ENCODE measurements at regions not wholly inside any gene's neighbourhood (a gene's known extent, or its start where the extent isn't known, plus 50 kb on each side); places are given as distances from the start of the nearest gene placed in this dataset.

DNA sequence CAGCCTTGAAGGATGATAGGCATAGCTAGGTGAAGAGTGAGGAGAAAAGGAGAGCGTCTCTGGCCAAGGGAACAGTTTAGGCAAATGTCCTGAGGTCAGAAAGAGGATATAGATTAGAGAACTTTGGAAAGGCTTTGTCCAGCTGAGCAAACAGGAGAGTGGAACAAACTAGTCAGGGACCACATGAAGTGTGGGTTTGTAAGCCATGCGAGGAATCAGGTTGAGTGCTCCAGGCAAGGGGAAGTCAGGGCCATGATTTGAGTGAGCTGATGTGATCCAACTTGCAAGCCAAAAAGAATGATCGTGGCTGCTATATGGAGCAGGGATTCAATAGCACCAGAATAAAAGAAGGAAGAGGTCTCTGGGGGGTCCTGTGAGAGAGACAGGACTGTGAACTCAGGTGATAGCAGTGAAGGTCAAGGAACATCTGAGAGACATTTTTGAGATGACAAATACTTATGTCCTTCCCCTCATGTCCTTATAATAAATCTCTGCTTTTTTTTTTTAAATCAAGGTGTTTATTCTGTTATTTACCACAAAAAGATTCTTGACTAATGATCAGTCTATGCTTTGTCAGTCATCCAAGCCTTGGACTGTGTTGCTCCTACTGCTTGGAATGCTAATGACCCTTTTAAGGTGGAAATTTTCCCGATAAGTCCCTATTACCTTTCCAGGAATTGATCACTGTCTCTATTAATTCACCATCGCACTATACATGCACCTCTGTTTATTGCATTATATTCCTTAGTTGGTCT is 472.6 kb downstream of the TXNL1 start:
- Histone ChIP-seq H2BK120ac (ENCODE audit: low read depth, low read length, poor library complexity, severe bottlenecking) (no peak overlapping the region), H3K18ac (ENCODE audit: insufficient read length, low read depth, low read length) (no peak overlapping the region), H2BK20ac (ENCODE audit: low read depth, low read length, poor library complexity, severe bottlenecking) (no peak overlapping the region), H2AK5ac (ENCODE audit: insufficient read length, low read length) (no peak overlapping the region), H3K23ac (ENCODE audit: insufficient read length, low read depth, low read length) (no peak overlapping the region), H3K27ac (ENCODE audit: insufficient read length, low read depth, low read length) (no peak overlapping the region), H3K27me3 (ENCODE audit: insufficient read depth, low read length) (no peaks in the 10 kb centered on the region), H2BK5ac (ENCODE audit: insufficient read length, low read length) (no peak overlapping the region), H2AFZ (ENCODE audit: low read length) (no peak overlapping the region), H3K14ac (ENCODE audit: insufficient read depth, low read length) (no peak overlapping the region), H4K8ac (replicated peaks; ENCODE audit: insufficient read length, low read depth, low read length) (no peak overlapping the region), H2BK12ac (ENCODE audit: insufficient read length, low read depth, low read length) (no peak overlapping the region), H4K5ac (ENCODE audit: insufficient read length, low read depth, low read length) (no peak overlapping the region), H3T11ph (ENCODE audit: low read length) (no peak overlapping the region), H3K4ac (ENCODE audit: low read depth, low read length) (no peak overlapping the region), H2BK15ac (ENCODE audit: low read depth, low read length) (no peak overlapping the region), H3K4me1 (ENCODE audit: insufficient read depth, low read length) (peaks cover 4% of the 10 kb centered on the region; the same call in 1 of the 2 replicates), H3K9me3 (ENCODE audit: control insufficient read depth, low read depth, low read length) (no peaks in the 10 kb centered on the region), H3K9ac (ENCODE audit: extremely low read depth, insufficient read length, low read length) (no peak overlapping the region), H3K23me2 (ENCODE audit: insufficient read length, low read depth, low read length, poor library complexity, severe bottlenecking) (no peaks in the 10 kb centered on the region), H4K91ac (ENCODE audit: insufficient read length, low read depth, low read length) (no peak overlapping the region), H3K4me2 (ENCODE audit: insufficient read depth, insufficient read length, low read length) (no peak overlapping the region), H3K56ac (ENCODE audit: insufficient read length, low read depth, low read length) (no peak overlapping the region), H3K79me2 (ENCODE audit: insufficient read depth, low read length) (no peaks in the 10 kb centered on the region), H3K79me1 (ENCODE audit: insufficient read depth, low read depth, low read length, poor library complexity, severe bottlenecking) (no peaks in the 10 kb centered on the region), H4K20me1 (ENCODE audit: control insufficient read depth, insufficient read depth, insufficient read length) (no peaks in the 10 kb centered on the region)
- peaks cover 0 to 2% (median 0%) of the 10 kb centered on the region in 3 experiments; a peak in 1 of 7 replicates for H3K36me3 Mint-ChIP-seq (ENCODE audit: insufficient read depth in 1 of 3, low read depth in 3 of 3)
- H3K4me3 Mint-ChIP-seq: no peak overlapping the region
- H3K9me3 Mint-ChIP-seq: no peaks in the 10 kb centered on the region; a peak in 1 of 5 replicates
- H3K27ac Mint-ChIP-seq: no peak overlapping the region
- TF ChIP-seq CTCF (conservative IDR thresholded peaks at IDR 0.05): no peak
- H3K4me1 Mint-ChIP-seq: peaks cover 16 to 21% of the 10 kb centered on the region in 2 experiments
- H3K27me3 Mint-ChIP-seq (ENCODE audit: low read depth): no peaks in the 10 kb centered on the region
- no peak for DNase-seq
- WGBS (ENCODE audit: extremely low coverage, insufficient read length, low lambda C conversion rate): no CpG with 5 or more reads among the region's 5 CpGs
